OCI-LY3 (cell line): ENCODE measurements at regions not wholly inside any gene's neighbourhood (a gene's known extent, or its start where the extent isn't known, plus 50 kb on each side); places are given as distances from the start of the nearest gene placed in this dataset.

Experiments
- CTCF ChIP-seq: fragments of 200-600, 300-600 bp; sonication (generic); IDR thresholded peaks from 2 replicates; pipeline ENCODE4 v1.5.1; 2014; ENCODE audit warnings: antibody characterized with exemption, low read length, low read depth
- EZH2phosphoT487 ChIP-seq: fragments of 200-600 bp; shearing (Covaris generic); IDR thresholded peaks from 2 replicates; pipeline ENCODE4 v1.6.1; 2018; ENCODE audit warnings: antibody characterized with exemption, mixed run types, low read depth

GRCh38 chr4:85051526-85051925 lies 85.0 kb upstream of the WDFY3 start:
- TF ChIP-seq CTCF (no peak), EZH2phosphoT487 (no peak)
